PC-9 (cell line): ENCODE measurements at regions not wholly inside any gene's neighbourhood (a gene's known extent, or its start where the extent isn't known, plus 50 kb on each side); places are given as distances from the start of the nearest gene placed in this dataset.

Source experiments
- CTCF ChIP-seq: fragments of 200-600 bp; sonication (generic); conservative IDR thresholded peaks from 2 replicates; pipeline ENCODE4 v1.6.1; 2017; ENCODE audit warnings: mixed run types, antibody characterized with exemption, mild to moderate bottlenecking, moderate library complexity
- EZH2 ChIP-seq: fragments of 200-600 bp; sonication (generic); IDR thresholded peaks from 2 replicates; pipeline ENCODE4 v1.8.0; 2017; ENCODE audit warnings: antibody characterized with exemption, low read depth

DNA sequence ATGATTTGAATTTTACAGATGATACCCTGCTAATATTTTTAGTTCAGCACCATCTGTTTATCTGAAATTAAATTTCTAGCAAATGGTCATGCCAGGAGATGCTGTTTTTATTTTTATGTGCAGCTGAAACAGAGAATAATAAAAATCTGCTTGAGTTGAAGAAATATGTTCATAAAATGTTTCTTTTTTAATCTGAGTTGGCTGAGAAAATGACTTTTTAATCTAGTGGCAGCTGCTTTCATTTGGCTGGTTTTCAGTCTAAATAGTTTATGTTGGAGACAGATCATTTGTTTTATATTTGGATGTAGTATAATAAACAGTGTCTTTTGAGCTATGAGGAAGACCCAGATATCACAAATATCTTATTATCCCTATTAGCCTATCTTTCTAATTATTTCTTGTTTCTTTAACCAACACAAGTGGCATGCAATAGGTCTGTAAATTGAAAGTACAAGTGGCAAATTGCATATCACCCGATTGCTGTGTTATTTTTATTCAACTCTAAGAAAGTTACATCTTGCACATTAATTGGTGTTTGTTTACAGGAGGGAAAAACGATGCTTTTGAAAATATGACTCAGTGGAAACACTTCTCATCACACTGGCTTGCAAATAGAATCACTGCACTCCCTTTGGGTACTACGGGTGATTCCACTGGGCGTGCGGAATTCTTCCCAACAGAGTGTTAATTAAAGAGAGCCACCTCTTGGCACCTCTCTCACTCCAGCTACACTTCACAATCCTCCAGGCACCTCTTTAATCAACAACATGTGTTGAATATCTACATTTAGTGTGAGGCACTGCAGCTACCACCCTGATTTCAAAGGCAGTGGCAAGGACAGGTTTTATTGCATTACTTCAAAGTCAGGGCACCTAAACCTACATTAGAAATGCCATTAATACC is 51.7 kb upstream of the AP1S2 start:
- TF ChIP-seq CTCF (no peak), EZH2 (no peak)
